Breast epithelium (tissue), 3 donors: ENCODE measurements at regions not wholly inside any gene's neighbourhood (a gene's known extent, or its start where the extent isn't known, plus 50 kb on each side); places are given as distances from the start of the nearest gene placed in this dataset.

ENCODE experiments used
- CTCF ChIP-seq, 3 donors: fragments of 450-650 bp; IDR thresholded peaks; one replicate each; pipeline ENCODE4 v1.5.1; 2016 to 2017; ENCODE audit warnings: antibody characterized with exemption in 3 of 3, mild to moderate bottlenecking in 3 of 3, moderate library complexity in 3 of 3
- POLR2AphosphoS5 ChIP-seq, 3 donors: sonication (generic); formaldehyde crosslinking; IDR thresholded peaks; one replicate each; pipeline ENCODE4 v1.6.1; 2017; ENCODE audit warnings: antibody characterized with exemption in 3 of 3

- peak in 2 of 3 donors; percentile 25 to 39 for TF ChIP-seq POLR2AphosphoS5 (IDR thresholded peaks at IDR 0.05)
- no peak for TF ChIP-seq CTCF (IDR thresholded peaks at IDR 0.05)
Measured at GRCh38 chr20:23143098-23143497, 57.0 kb upstream of the CD93 start.
